GM12878 (cell line): ENCODE measurements at regions not wholly inside any gene's neighbourhood (a gene's known extent, or its start where the extent isn't known, plus 50 kb on each side); places are given as distances from the start of the nearest gene placed in this dataset.

Experiments used
- ATAC-seq: fragments of 200-7000 bp; cut with Tn5 transposase; 3 replicates; pipeline ENCODE4 v1.9.1; 2020; ENCODE audit warnings: mild to moderate bottlenecking, moderate library complexity
- BruUV-seq: library from RNA; stranded (reverse); fragments of 400-500 nt; replicated peaks from 2 replicates; lab custom pipeline; 2021; lab: Mats Ljungman, UMichigan
- CTCF ChIA-PET: fragments of 300-600 bp; sonication (Branson Sonifier 250); formaldehyde crosslinking; extraction: SDS; loops from one replicate; lab custom pipeline; 2021; ENCODE audit warnings: inconsistent platforms; lab: Yijun Ruan, JAX
- POLR2A ChIA-PET: fragments of 350-600 bp; formaldehyde crosslinking; extraction: SDS; loops from one replicate; lab custom pipeline; 2021; ENCODE audit warnings: inconsistent platforms; lab: Charles Lee
- RAD21 ChIA-PET: fragments of 300-600 bp; sonication (Branson Sonifier 250); formaldehyde crosslinking; loops from one replicate; lab custom pipeline; 2023; ENCODE audit warnings: antibody characterized with exemption; ENCODE audit not compliant: unreplicated experiment; lab: Charles Lee
- SMC1A ChIA-PET: fragments of 300-600 bp; sonication (Branson Sonifier 250); formaldehyde crosslinking; loops from one replicate; lab custom pipeline; 2023; ENCODE audit not compliant: unreplicated experiment, uncharacterized antibody; lab: Charles Lee
- DNase-seq: peaks from one replicate; pipeline ENCODE4 v3.0.0-alpha.2; 2011; ENCODE audit warnings: low read depth, low spot score
- FAIRE-seq: peaks from 3 replicates; lab custom pipeline; 2011; peaks lifted over from hg19 to GRCh38; lab: Jason Lieb, UNC
- H2AFZ ChIP-seq: 2 replicates; pipeline ENCODE4 v1.6.0; 2011; ENCODE audit warnings: low read depth, low read length, control low read depth; ENCODE audit not compliant: control insufficient read depth
- H3K27ac ChIP-seq: 2 replicates; pipeline ENCODE4 v1.5.1; 2011; ENCODE audit warnings: control low read depth; ENCODE audit not compliant: control insufficient read depth, insufficient read depth
- H3K27me3 ChIP-seq, 2 experiments: replicated peaks in 1 of 2; 2 replicates each; pipeline versions ENCODE4 v1.6.0 to v1.6.1; 2011; ENCODE audit warnings: low read length in 1 of 2; ENCODE audit not compliant: control insufficient read depth in 2 of 2, insufficient read depth in 2 of 2
- H3K36me3 ChIP-seq, 2 experiments: 2 replicates each; pipeline ENCODE4 v1.5.1; 2011; ENCODE audit warnings: low read length in 1 of 2; ENCODE audit not compliant: control insufficient read depth in 2 of 2, insufficient read depth in 2 of 2
- H3K4me1 ChIP-seq: 2 replicates; pipeline ENCODE4 v1.6.1; 2011; ENCODE audit warnings: mild to moderate bottlenecking, low read length, moderate library complexity, mixed read lengths; ENCODE audit not compliant: control insufficient read depth, insufficient read depth
- H3K4me2 ChIP-seq: 2 replicates; pipeline ENCODE4 v1.6.0; 2011; ENCODE audit warnings: control low read depth; ENCODE audit not compliant: control insufficient read depth, insufficient read depth
- H3K4me3 ChIP-seq: fragments of 200-600 bp; sonication (generic); 2 replicates; pipeline ENCODE4 v1.5.1; 2016
- H3K79me2 ChIP-seq: 2 replicates; pipeline ENCODE4 v1.6.0; 2011; ENCODE audit warnings: low read length; ENCODE audit not compliant: control insufficient read depth, insufficient read depth
- H3K9ac ChIP-seq: 2 replicates; pipeline ENCODE4 v1.8.0; 2011; ENCODE audit warnings: low read length, control low read depth, mixed read lengths; ENCODE audit not compliant: control insufficient read depth, insufficient read depth
- H3K9me3 ChIP-seq: replicated peaks from 3 replicates; pipeline ENCODE4 v1.5.1; 2011; ENCODE audit warnings: mild to moderate bottlenecking, low read length; ENCODE audit not compliant: control insufficient read depth, insufficient read depth
- H4K20me1 ChIP-seq: 2 replicates; pipeline ENCODE4 v1.6.0; 2011; ENCODE audit not compliant: control insufficient read depth, insufficient read depth
- ATF3 ChIP-seq: IDR thresholded peaks from 2 replicates; pipeline ENCODE4 v1.6.1; 2011; ENCODE audit warnings: low read depth, mild to moderate bottlenecking, low read length, moderate library complexity, borderline replicate concordance; ENCODE audit errors: extremely low read depth
- CTCF ChIP-seq, 3 experiments: IDR thresholded peaks in 2 of 3; conservative IDR thresholded peaks in 1 of 3; 2 replicates each; pipeline ENCODE4 v1.5.1; 2011; ENCODE audit warnings: low read depth in 3 of 3, low read length in 3 of 3, mild to moderate bottlenecking in 3 of 3, control low read depth in 2 of 3, moderate library complexity in 2 of 3, inconsistent platforms in 1 of 3, mixed read lengths in 1 of 3; ENCODE audit not compliant: control insufficient read depth in 2 of 3, insufficient read depth in 1 of 3; ENCODE audit errors: extremely low read depth in 1 of 3
- DPF2 ChIP-seq: fragments of 450-650 bp; IDR thresholded peaks from 2 replicates; pipeline ENCODE4 v1.6.1; 2017; ENCODE audit warnings: mild to moderate bottlenecking
- EGR1 ChIP-seq, 2 experiments: IDR thresholded peaks; 1 replicate in 1 of 2; 2 replicates in 1 of 2; pipeline ENCODE4 v1.6.1; 2011 to 2012; ENCODE audit warnings: low read depth in 2 of 2, low read length in 2 of 2, borderline replicate concordance in 1 of 2, mild to moderate bottlenecking in 1 of 2, moderate library complexity in 1 of 2
- ETV6 ChIP-seq, 2 experiments: fragments of 450-650 bp in 1 of 2; IDR thresholded peaks in 1 of 2; conservative IDR thresholded peaks in 1 of 2; 2 replicates each; pipeline ENCODE4 v1.6.1; 2014; ENCODE audit warnings: antibody characterized with exemption in 1 of 2, borderline replicate concordance in 1 of 2, low read depth in 1 of 2, mild to moderate bottlenecking in 1 of 2, moderate library complexity in 1 of 2
- FOXM1 ChIP-seq: IDR thresholded peaks from 2 replicates; pipeline ENCODE4 v1.6.1; 2012; ENCODE audit warnings: low read depth, mild to moderate bottlenecking, inconsistent platforms, low read length, moderate library complexity
- GABPA ChIP-seq: IDR thresholded peaks from 2 replicates; pipeline ENCODE4 v1.6.1; 2014; ENCODE audit warnings: antibody characterized with exemption, low read depth, mild to moderate bottlenecking, inconsistent platforms
- GATAD2B ChIP-seq: fragments of 450-650 bp; conservative IDR thresholded peaks from 2 replicates; pipeline ENCODE4 v1.6.1; 2017; ENCODE audit warnings: low read depth, mild to moderate bottlenecking, moderate library complexity
- IRF5 ChIP-seq: fragments of 450-650 bp; IDR thresholded peaks from 2 replicates; pipeline ENCODE4 v1.6.1; 2017; ENCODE audit warnings: borderline replicate concordance
- MYB ChIP-seq: fragments of 150-350 bp; IDR thresholded peaks from 2 replicates; pipeline ENCODE4 v1.6.1; 2014; ENCODE audit warnings: mild to moderate bottlenecking, low read depth, low read length, borderline replicate concordance
- NFYA ChIP-seq: IDR thresholded peaks from 2 replicates; pipeline ENCODE4 v1.6.1; 2011; ENCODE audit warnings: low read depth, mild to moderate bottlenecking, low read length, improper control_type of control experiment, borderline replicate concordance
- NR2C2 ChIP-seq: IDR thresholded peaks from 2 replicates; pipeline ENCODE4 v1.6.1; 2011; ENCODE audit warnings: borderline replicate concordance, low read depth; ENCODE audit not compliant: control insufficient read depth, insufficient read length
- NR2F1 ChIP-seq: fragments of 450-650 bp; conservative IDR thresholded peaks from 2 replicates; pipeline ENCODE4 v1.6.1; 2017; ENCODE audit warnings: mild to moderate bottlenecking
- NRF1 ChIP-seq: conservative IDR thresholded peaks from 2 replicates; pipeline ENCODE4 v1.6.1; 2011; ENCODE audit warnings: mild to moderate bottlenecking, low read depth, low read length, improper control_type of control experiment
- POU2F2 ChIP-seq: IDR thresholded peaks from 3 replicates; pipeline ENCODE4 v1.6.1; 2011; ENCODE audit warnings: low read depth, mild to moderate bottlenecking, low read length, borderline replicate concordance
- YY1 ChIP-seq: IDR thresholded peaks from 2 replicates; pipeline ENCODE4 v1.6.1; 2011; ENCODE audit warnings: low read depth, mild to moderate bottlenecking, low read length
- ZBED1 ChIP-seq: IDR thresholded peaks from 2 replicates; pipeline ENCODE4 v1.6.1; 2016; ENCODE audit warnings: borderline replicate concordance
- ZBTB4 ChIP-seq: fragments of 450-650 bp; formaldehyde crosslinking; IDR thresholded peaks from 2 replicates; pipeline ENCODE4 v1.4.0; 2022; ENCODE audit warnings: mild to moderate bottlenecking, moderate library complexity
- WGBS: methylation state at CpG from one replicate; pipeline ENCODE4 v1.1.6; 2016; ENCODE audit warnings: low lambda C conversion rate; ENCODE audit not compliant: insufficient replicate concordance, insufficient coverage; ENCODE audit errors: missing lambda C conversion rate; 5-methylcytosine and 5-hydroxymethylcytosine counted together
- in situ Hi-C: fragments of 300-500 bp; cut with MboI; formaldehyde crosslinking; loops from 9 replicates; pipeline ENCODE4 v1.14.3; 2018; ENCODE audit warnings: mixed read lengths
- intact Hi-C: fragments of 100-400 bp; cut with micrococcal nuclease; formaldehyde crosslinking; loops from one replicate; pipeline ENCODE4 v1.14.2; 2022; ENCODE audit not compliant: unreplicated experiment

GRCh38 chr3:181998828-181999227 is 287.1 kb downstream of the SOX2 start (continued):
- TF ChIP-seq NR2C2 (no peak), YY1 (no peak), ATF3 (no peak), ZBED1 (no peak), NRF1 (no peak), GATAD2B (no peak), ETV6 (conservative IDR thresholded peaks at IDR 0.05 in 1 of 2, IDR thresholded peaks at IDR 0.05 in 1 of 2; ENCODE audit: borderline replicate concordance in 1 of 2, low read depth in 1 of 2) (no peak), GABPA (no peak), EGR1 (IDR thresholded peaks at IDR 0.05; ENCODE audit: borderline replicate concordance in 1 of 2, low read depth in 2 of 2, low read length in 2 of 2) (no peak), FOXM1 (no peak), POU2F2 (no peak), MYB (no peak)

- WGBS = 20% methylated on average over 6 of the region's 6 CpGs
- H4K20me1 ChIP-seq = no peaks in the 10 kb centered on the region
- ATAC-seq (peak; percentile 92), DNase-seq (peak; percentile 9), FAIRE-seq (no peak)
- H3K4me1 ChIP-seq = no peaks in the 10 kb centered on the region
- ChIA-PET SMC1A (no interaction called here), POLR2A (no interaction called here), CTCF (interaction anchor here (1.3 kb wide), 1 partner anchor 297 kb away, joined by 3 read pairs; no protein-coding TSS in a partner anchor), RAD21 (no interaction called here)
- intact Hi-C loops = no loop called here
- no peaks in the 10 kb centered on the region for H3K36me3 ChIP-seq
- H3K4me2 ChIP-seq = no peak overlapping the region
- H3K9ac ChIP-seq = no peak overlapping the region
- no peak overlapping the region for H3K27ac ChIP-seq
- no peaks in the 10 kb centered on the region for H3K79me2 ChIP-seq
- H3K9me3 ChIP-seq = no peaks in the 10 kb centered on the region
- no peak overlapping the region for H2AFZ ChIP-seq
- no TSS peak for BruUV-seq
- H3K27me3 ChIP-seq = no peaks in the 10 kb centered on the region
- in situ Hi-C loops = no loop called here
- H3K4me3 ChIP-seq = no peak overlapping the region
- no peak for TF ChIP-seq CTCF (IDR thresholded peaks at IDR 0.05 in 2 of 3, conservative IDR thresholded peaks at IDR 0.05 in 1 of 3; ENCODE audit: control insufficient read depth in 2 of 3, extremely low read depth in 1 of 3, insufficient read depth in 1 of 3, low read depth in 3 of 3, low read length in 3 of 3)
- TF ChIP-seq NR2F1 = no peak
- no peak for TF ChIP-seq ZBTB4 (CRISPR knock-in tag)
- TF ChIP-seq NFYA = no peak
- 0 out of 2 replicates have a peak, but pooled peaks have one; percentile 32 for TF ChIP-seq DPF2
- TF ChIP-seq IRF5 = no peak
Measured at GRCh38 chr3:181999314-181999713, 287.6 kb downstream of the SOX2 start.
